Ovary (tissue), 7 donors: ENCODE measurements at regions not wholly inside any gene's neighbourhood (a gene's known extent, or its start where the extent isn't known, plus 50 kb on each side); places are given as distances from the start of the nearest gene placed in this dataset.

Experiments
- DNase-seq, 5 donors: peaks; one replicate each; pipeline ENCODE4 v3.0.0-alpha.2; 2019 to 2020
- H3K27ac ChIP-seq, 2 donors: fragments of 200-600 bp; one replicate each; pipeline versions ENCODE4 v1.5.1 to v1.8.0; 2019 to 2022
- H3K27me3 ChIP-seq: fragments of 200-600 bp; one replicate; pipeline ENCODE4 v1.8.0; 2022
- H3K36me3 ChIP-seq: fragments of 200-600 bp; sonication (generic); one replicate; pipeline ENCODE4 v1.5.1; 2019
- H3K4me1 ChIP-seq: one replicate; pipeline ENCODE4 v1.8.1; 2013; ENCODE audit warnings: mild to moderate bottlenecking, moderate library complexity; ENCODE audit not compliant: insufficient read depth
- H3K4me3 ChIP-seq: fragments of 200-600 bp; sonication (generic); one replicate; pipeline ENCODE4 v1.5.1; 2017
- H3K9me3 ChIP-seq, 2 donors: fragments of 200-600 bp in 1 of 2; sonication (generic) in 1 of 2; one replicate each; pipeline versions ENCODE4 v1.5.1 to v1.8.1; 2013 to 2019; ENCODE audit warnings: mild to moderate bottlenecking in 1 of 2, moderate library complexity in 1 of 2
- CTCF ChIP-seq, 3 donors: fragments of 450-650 bp in 2 of 3; fragments of 200-600 bp in 1 of 3; IDR thresholded peaks; one replicate each; pipeline versions ENCODE4 v1.5.1 to v1.8.0; 2016 to 2022; ENCODE audit warnings: antibody characterized with exemption in 3 of 3, mild to moderate bottlenecking in 1 of 3
- EP300 ChIP-seq: sonication (generic); formaldehyde crosslinking; IDR thresholded peaks from one replicate; pipeline ENCODE4 v1.6.1; 2017; ENCODE audit warnings: antibody characterized with exemption
- POLR2A ChIP-seq: fragments of 450-650 bp; IDR thresholded peaks from one replicate; pipeline ENCODE4 v1.6.1; 2017; ENCODE audit warnings: antibody characterized with exemption, mild to moderate bottlenecking, moderate library complexity
- WGBS, 3 donors: extraction: QIAGEN DNeasy Blood & Tissue Kit in 1 of 3; methylation state at CpG; one replicate each; pipeline versions ENCODE4 v1.1.5 to v1.1.7; 2013 to 2017; 5-methylcytosine and 5-hydroxymethylcytosine counted together
- intact Hi-C, 4 donors: fragments of 100-400 bp; cut with DNase I; formaldehyde crosslinking; loops; one replicate each; pipeline versions ENCODE4 v1.11.0 to v1.15.1; 2022 to 2023
- donor health status: DM: no; HTN: no; CAD: no; lungs with moderate emphysema.
- donor health status: DM: no; HTN: no; CAD: no.
- donor health status: Bipolar disorder and iron deficiency.
- donor health status: DM: no; HTN: no; CAD: no.
- donor health status: DM: yes; HTN: yes; CAD: no.

- no peak overlapping the region for H3K27ac ChIP-seq
- no peaks in the 10 kb centered on the region for H3K9me3 ChIP-seq
- no peak for DNase-seq
- peaks cover 2% of the 10 kb centered on the region for H3K4me1 ChIP-seq
- intact Hi-C loops = no loop called here
- no peaks in the 10 kb centered on the region for H3K36me3 ChIP-seq
- TF ChIP-seq EP300 (no peak), CTCF (IDR thresholded peaks at IDR 0.05) (no peak), POLR2A (no peak)
- no peak overlapping the region for H3K4me3 ChIP-seq
- H3K27me3 ChIP-seq = no peaks in the 10 kb centered on the region
Measured at GRCh38 chr1:177854951-177855350, 114.9 kb downstream of the SEC16B start.

- no peaks in the 10 kb centered on the region for H3K9me3 ChIP-seq
- no peak for DNase-seq
- 23 to 28% (median 27%) methylated on average over 3 of the region's 3 CpGs for WGBS, 3 donors
- no peak overlapping the region for H3K4me3 ChIP-seq
- intact Hi-C loops = no loop called here
- no peaks in the 10 kb centered on the region for H3K4me1 ChIP-seq
- no peak for TF ChIP-seq POLR2A
- no peak for TF ChIP-seq CTCF (IDR thresholded peaks at IDR 0.05)
- TF ChIP-seq EP300 = no peak
- no peaks in the 10 kb centered on the region for H3K27me3 ChIP-seq
- H3K27ac ChIP-seq = no peak overlapping the region
- H3K36me3 ChIP-seq = no peaks in the 10 kb centered on the region
Measured at GRCh38 chr1:177849579-177850290, 120.1 kb downstream of the SEC16B start.

GRCh38 chr1:177849130-177849529, 120.7 kb downstream of the SEC16B start:
- intact Hi-C loops = no loop called here
- H3K27ac ChIP-seq = no peak overlapping the region
- TF ChIP-seq POLR2A = no peak
- TF ChIP-seq EP300 = no peak
- TF ChIP-seq CTCF (IDR thresholded peaks at IDR 0.05) = no peak
- H3K4me1 ChIP-seq = no peaks in the 10 kb centered on the region
- H3K4me3 ChIP-seq = no peak overlapping the region
- no peaks in the 10 kb centered on the region for H3K36me3 ChIP-seq
- no peaks in the 10 kb centered on the region for H3K27me3 ChIP-seq
- H3K9me3 ChIP-seq = no peaks in the 10 kb centered on the region
- DNase-seq = no peak

- WGBS, 3 donors = 84 to 87% (median 85%) methylated on average over 4 of the region's 4 CpGs
- intact Hi-C loops = no loop called here
- H3K27ac ChIP-seq = no peak overlapping the region
- no peaks in the 10 kb centered on the region for H3K36me3 ChIP-seq
- TF ChIP-seq CTCF (IDR thresholded peaks at IDR 0.05) (no peak), EP300 (no peak), POLR2A (no peak)
- no peak for DNase-seq
- H3K4me1 ChIP-seq = no peaks in the 10 kb centered on the region
- no peak overlapping the region for H3K4me3 ChIP-seq
- no peaks in the 10 kb centered on the region for H3K27me3 ChIP-seq
- H3K9me3 ChIP-seq = no peaks in the 10 kb centered on the region
Measured at GRCh38 chr1:177848577-177848976, 121.3 kb downstream of the SEC16B start.
